ENCODE measurements at regions not wholly inside any gene's neighbourhood (a gene's known extent, or its start where the extent isn't known, plus 50 kb on each side); places are given as distances from the start of the nearest gene placed in this dataset.

- intact Hi-C loops (cut with micrococcal nuclease): loop anchor here (10.0 kb wide), 1 partner anchor 1555 kb away; no protein-coding TSS in a partner anchor
- Mint-ChIP-seq H3K27me3 (ENCODE audit: insufficient read depth, unreplicated experiment) (no peaks in the 10 kb centered on the region), H3K4me1 (ENCODE audit: insufficient read depth, unreplicated experiment) (peaks cover 5% of the 10 kb centered on the region), H3K4me3 (ENCODE audit: unreplicated experiment) (no peak overlapping the region), H3K36me3 (ENCODE audit: insufficient read depth, unreplicated experiment) (no peaks in the 10 kb centered on the region), H3K9me3 (ENCODE audit: unreplicated experiment) (no peaks in the 10 kb centered on the region), H3K27ac (ENCODE audit: low read depth, unreplicated experiment) (no peak overlapping the region)
- no TSS peak for BruUV-seq (replicated peaks)
- no peak for DNase-seq (ENCODE audit: unreplicated experiment)
- POLR2A ChIA-PET: no interaction called here
- TF ChIP-seq, protein P1, sequence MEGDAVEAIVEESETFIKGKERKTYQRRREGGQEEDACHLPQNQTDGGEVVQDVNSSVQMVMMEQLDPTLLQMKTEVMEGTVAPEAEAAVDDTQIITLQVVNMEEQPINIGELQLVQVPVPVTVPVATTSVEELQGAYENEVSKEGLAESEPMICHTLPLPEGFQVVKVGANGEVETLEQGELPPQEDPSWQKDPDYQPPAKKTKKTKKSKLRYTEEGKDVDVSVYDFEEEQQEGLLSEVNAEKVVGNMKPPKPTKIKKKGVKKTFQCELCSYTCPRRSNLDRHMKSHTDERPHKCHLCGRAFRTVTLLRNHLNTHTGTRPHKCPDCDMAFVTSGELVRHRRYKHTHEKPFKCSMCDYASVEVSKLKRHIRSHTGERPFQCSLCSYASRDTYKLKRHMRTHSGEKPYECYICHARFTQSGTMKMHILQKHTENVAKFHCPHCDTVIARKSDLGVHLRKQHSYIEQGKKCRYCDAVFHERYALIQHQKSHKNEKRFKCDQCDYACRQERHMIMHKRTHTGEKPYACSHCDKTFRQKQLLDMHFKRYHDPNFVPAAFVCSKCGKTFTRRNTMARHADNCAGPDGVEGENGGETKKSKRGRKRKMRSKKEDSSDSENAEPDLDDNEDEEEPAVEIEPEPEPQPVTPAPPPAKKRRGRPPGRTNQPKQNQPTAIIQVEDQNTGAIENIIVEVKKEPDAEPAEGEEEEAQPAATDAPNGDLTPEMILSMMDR (IDR thresholded peaks at IDR 0.05; ENCODE audit: unreplicated experiment): no peak
- CTCF ChIA-PET: interaction anchor here (2.2 to 2.3 kb wide), 2 partner anchors 41 to 63 kb away, joined by 9 to 10 read pairs; no protein-coding TSS in a partner anchor
Observed at GRCh38 chr10:2979306-2979705, 88.0 kb upstream of the PFKP start.

GRCh38 chr10:2978574-2979273, 88.6 kb upstream of the PFKP start:
- CTCF ChIA-PET: interaction anchor here (0.6 to 2.5 kb wide), 13 partner anchors 11 to 1558 kb away, joined by 3 to 17 read pairs (median 6); no protein-coding TSS in a partner anchor
- POLR2A ChIA-PET: no interaction called here
- Mint-ChIP-seq H3K27ac (ENCODE audit: low read depth, unreplicated experiment) (no peak overlapping the region), H3K36me3 (ENCODE audit: insufficient read depth, unreplicated experiment) (no peaks in the 10 kb centered on the region), H3K4me3 (ENCODE audit: unreplicated experiment) (no peak overlapping the region), H3K4me1 (ENCODE audit: insufficient read depth, unreplicated experiment) (peaks cover 5% of the 10 kb centered on the region), H3K27me3 (ENCODE audit: insufficient read depth, unreplicated experiment) (no peaks in the 10 kb centered on the region), H3K9me3 (ENCODE audit: unreplicated experiment) (no peaks in the 10 kb centered on the region)
- TF ChIP-seq, protein P1 (IDR thresholded peaks at IDR 0.05; ENCODE audit: unreplicated experiment): no peak
- DNase-seq (ENCODE audit: unreplicated experiment): no peak
- intact Hi-C loops (cut with micrococcal nuclease): loop anchor here (1.0 to 10.0 kb wide), 6 partner anchors 39 to 1554 kb away; no protein-coding TSS in a partner anchor
- BruUV-seq (replicated peaks): no TSS peak

- H3K9me3 Mint-ChIP-seq (ENCODE audit: unreplicated experiment): no peaks in the 10 kb centered on the region
- POLR2A ChIA-PET: interaction anchor here (0.6 to 0.7 kb wide), 2 partner anchors 74 to 900 kb away, joined by 3 read pairs; no protein-coding TSS in a partner anchor
- TF ChIP-seq, protein P1 (IDR thresholded peaks at IDR 0.05; ENCODE audit: unreplicated experiment): peak; percentile 60
- no TSS peak for BruUV-seq (replicated peaks)
- H3K36me3 Mint-ChIP-seq (ENCODE audit: insufficient read depth, unreplicated experiment): no peaks in the 10 kb centered on the region
- DNase-seq (ENCODE audit: unreplicated experiment): peak; percentile 50
- H3K4me1 Mint-ChIP-seq (ENCODE audit: insufficient read depth, unreplicated experiment): peaks cover 5% of the 10 kb centered on the region
- CTCF ChIA-PET: interaction anchor here (0.6 to 2.5 kb wide), 30 partner anchors 10 to 1908 kb away, joined by 3 to 17 read pairs (median 4); no protein-coding TSS in a partner anchor
- intact Hi-C loops (cut with micrococcal nuclease): loop anchor here (1.0 to 10.0 kb wide), 6 partner anchors 39 to 1553 kb away; no protein-coding TSS in a partner anchor
- no peak overlapping the region for H3K4me3 Mint-ChIP-seq (ENCODE audit: unreplicated experiment)
- H3K27ac Mint-ChIP-seq (ENCODE audit: low read depth, unreplicated experiment): no peak overlapping the region
- H3K27me3 Mint-ChIP-seq (ENCODE audit: insufficient read depth, unreplicated experiment): no peaks in the 10 kb centered on the region
Observed at GRCh38 chr10:2978111-2978510, 89.2 kb upstream of the PFKP start.

DNA sequence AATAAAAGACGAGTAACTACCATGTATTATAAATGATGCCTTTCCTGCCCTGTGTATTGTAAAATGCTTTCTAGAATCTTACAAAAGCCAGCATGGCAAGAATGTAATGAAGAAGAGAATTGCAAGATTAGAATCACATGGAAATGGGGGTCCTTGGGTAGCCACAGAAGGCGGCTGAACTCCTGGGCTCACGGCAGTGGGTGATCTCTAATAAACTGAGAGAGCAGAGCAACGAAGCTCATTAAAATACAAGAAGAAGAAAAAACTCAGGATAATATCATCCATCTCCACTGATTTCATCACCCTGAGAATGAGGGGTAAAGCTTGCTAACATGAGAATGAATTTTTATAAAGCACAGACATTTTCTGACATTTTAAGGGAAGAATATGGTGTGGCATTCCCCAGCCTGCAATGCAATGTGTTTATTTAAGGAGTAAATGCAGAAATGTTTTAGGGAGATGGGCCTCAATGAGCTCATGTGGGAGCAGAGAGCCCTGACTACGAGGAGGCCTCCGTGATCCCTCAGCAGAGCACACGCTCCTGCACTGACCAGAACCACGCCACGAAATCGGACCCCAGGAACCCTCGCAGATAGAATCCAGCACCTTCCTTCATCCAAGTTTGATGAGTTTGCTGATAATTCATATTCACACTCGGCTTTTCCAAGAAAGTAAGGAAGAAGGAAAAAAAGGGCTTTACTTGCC, 92.7 kb upstream of the PFKP start:
- POLR2A ChIA-PET: no interaction called here
- no TSS peak for BruUV-seq (replicated peaks)
- Mint-ChIP-seq H3K27ac (ENCODE audit: low read depth, unreplicated experiment) (no peak overlapping the region), H3K36me3 (ENCODE audit: insufficient read depth, unreplicated experiment) (no peaks in the 10 kb centered on the region), H3K9me3 (ENCODE audit: unreplicated experiment) (no peaks in the 10 kb centered on the region), H3K4me1 (ENCODE audit: insufficient read depth, unreplicated experiment) (peaks cover 5% of the 10 kb centered on the region), H3K4me3 (ENCODE audit: unreplicated experiment) (no peak overlapping the region), H3K27me3 (ENCODE audit: insufficient read depth, unreplicated experiment) (no peaks in the 10 kb centered on the region)
- TF ChIP-seq, protein P1 (IDR thresholded peaks at IDR 0.05; ENCODE audit: unreplicated experiment): no peak
- CTCF ChIA-PET: interaction anchor here (1.0 kb wide), 1 partner anchor 1606 kb away, joined by 3 read pairs; no protein-coding TSS in a partner anchor
- intact Hi-C loops (cut with micrococcal nuclease): loop anchor here (10.0 kb wide), 1 partner anchor 1550 kb away; no protein-coding TSS in a partner anchor
- no peak for DNase-seq (ENCODE audit: unreplicated experiment)

Measured in MCF 10A (cell line).